GM21528 (cell line): ENCODE measurements at regions not wholly inside any gene's neighbourhood (a gene's known extent, or its start where the extent isn't known, plus 50 kb on each side); places are given as distances from the start of the nearest gene placed in this dataset.
A peak's percentile ranks its signal among the peaks of the same experiment; 100 is the strongest.
"Not testable (repeated sequence)": the region's sequence is repeated elsewhere in the genome, so short reads cannot be mapped to it uniquely, and the experiment has no call there.

Experiments
- ATAC-seq: cut with Tn5 transposase; IDR thresholded peaks from one replicate; pipeline ENCODE4 v1.9.1; 2021; ENCODE audit warnings: mild to moderate bottlenecking, moderate library complexity; ENCODE audit not compliant: unreplicated experiment, low FRiP score

DNA sequence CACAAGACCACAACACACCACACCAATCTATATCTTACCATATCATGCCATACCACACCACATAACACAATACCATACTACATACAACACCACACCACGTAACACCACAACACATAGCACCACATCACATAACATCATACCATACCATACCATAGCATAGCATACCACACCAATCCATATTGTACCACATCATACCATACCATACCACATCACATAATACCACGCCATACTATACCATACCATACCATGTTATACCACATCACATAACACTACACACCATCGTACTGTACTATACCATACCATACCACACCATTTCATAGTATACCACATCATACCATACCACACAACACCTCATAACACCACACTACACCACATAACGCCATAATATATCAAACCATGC, 335.2 kb upstream of the VWC2 start:
- no peak for ATAC-seq

DNA sequence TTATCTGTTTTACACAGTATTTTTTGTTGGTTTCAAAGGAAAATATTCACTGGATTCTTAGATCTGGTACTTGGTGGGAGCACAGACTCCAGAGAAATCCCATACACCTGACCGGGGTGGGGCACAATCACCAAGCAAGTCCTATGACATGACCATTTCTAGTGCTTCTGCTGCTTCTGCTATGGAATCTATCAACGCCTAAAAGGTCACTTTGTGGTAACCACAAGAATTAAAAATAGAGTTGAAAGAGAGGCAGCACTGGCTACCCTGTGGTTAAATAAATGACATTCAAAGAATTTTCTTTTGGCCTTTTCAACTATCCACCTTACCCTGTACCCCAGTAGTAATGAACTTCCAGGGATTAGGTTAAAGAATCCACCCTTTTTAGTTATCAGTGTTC, 329.9 kb upstream of the VWC2 start:
- no peak for ATAC-seq

DNA sequence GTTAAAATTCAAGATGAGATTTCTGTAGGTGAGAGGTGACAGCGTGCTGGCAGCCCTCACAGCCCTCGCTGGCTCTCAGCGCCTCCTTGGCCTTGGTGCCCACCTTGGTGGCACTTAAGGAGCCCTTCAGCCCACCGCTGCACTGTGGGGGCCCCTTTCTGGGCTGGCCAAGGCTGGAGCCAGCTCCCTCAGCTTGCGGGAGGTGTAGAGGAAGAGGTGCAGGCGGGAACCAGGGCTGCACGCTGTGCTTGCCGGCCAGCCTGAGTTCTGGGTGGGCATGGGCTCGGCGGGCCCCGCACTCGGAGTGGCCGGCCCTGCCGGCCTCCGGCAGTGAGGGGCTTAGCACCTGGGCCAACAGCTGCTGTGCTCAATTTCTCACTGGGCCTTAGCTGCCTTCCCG, 320.0 kb upstream of the VWC2 start:
- no peak for ATAC-seq

DNA sequence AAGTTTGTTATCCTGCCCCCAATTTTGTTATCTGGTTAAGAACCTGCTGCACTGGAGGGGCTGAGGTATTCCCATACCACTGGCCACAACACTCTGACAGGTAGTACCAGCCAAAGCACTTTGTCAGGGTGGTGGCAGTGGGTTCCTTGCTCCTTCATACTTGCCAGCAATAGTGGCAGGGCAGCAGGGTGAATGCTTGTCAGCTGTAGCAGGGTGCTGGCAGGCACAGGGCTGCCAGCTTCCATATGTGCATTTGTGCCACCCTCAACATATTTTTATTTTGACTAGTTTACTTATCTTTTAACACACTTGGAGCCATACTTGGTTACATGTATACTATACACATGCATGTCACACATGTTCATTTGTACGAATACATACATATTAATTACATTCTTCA, 294.0 kb upstream of the VWC2 start:
- ATAC-seq = no peak

DNA sequence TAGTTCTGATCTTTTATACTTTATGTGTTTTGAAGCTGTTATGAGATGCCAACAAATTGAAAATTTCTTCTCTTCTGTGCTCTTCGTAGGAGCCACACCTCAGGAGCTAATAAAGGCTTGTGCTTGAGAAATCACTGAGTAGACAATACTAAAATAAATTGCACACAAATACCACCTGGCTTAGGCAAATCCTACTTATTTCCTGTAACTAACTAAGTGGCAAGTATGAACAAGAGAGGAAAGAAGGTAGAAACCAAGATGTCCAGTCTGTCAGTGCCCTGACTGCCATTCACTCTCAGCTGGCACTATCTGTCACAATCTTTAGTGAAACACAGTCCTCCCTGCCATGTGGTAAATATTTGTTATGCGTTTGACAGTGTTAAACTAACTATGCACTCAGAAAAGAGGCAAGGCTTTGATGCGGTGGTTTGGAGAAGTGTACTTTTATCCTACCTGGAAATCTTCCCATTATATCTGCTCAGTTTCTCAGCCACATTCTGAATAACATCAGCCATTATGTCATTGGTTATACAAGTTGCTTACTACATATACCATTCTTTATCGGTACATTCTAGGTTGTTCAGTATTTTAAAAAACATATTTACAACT, 293.4 kb upstream of the VWC2 start:
- ATAC-seq = no peak

DNA sequence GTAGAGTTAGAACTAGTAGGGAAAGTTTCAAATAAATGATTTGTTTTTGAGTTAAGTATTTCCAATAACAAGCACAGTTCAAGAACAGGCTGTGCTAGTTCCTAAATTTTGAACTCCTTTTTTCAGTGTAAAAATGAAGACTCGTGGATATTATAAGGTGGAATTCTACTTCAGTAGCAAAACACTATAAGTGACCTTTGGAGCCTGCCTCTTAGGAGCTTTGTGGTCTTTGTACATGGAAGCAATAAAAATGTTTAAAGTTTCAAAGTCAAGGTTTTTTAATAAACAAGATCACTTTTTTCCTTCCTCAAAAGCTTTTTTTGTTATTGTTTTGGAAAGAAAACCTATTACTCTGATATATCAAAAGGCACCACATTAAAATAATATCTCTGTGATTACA, 292.4 kb upstream of the VWC2 start:
- no peak for ATAC-seq

DNA sequence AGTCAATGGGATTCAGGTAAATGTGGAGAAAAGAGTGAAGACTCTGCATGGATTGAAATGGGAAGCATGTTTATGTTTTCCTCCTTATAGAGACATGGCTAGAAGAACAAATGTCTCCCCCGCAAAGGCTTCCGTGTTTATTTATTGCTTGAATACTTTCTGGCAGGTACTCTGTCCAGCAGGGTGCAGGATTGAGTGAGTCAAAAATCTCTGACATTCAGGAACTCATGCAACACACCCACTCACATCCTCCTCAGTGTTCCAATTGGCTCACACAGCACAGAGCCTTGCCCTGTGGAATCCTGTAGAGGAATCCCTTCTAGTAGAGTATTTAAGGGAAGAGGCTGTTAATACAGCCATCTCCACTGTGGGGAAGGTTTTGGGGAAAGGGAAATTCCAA, 290.3 kb upstream of the VWC2 start:
- ATAC-seq = no peak

DNA sequence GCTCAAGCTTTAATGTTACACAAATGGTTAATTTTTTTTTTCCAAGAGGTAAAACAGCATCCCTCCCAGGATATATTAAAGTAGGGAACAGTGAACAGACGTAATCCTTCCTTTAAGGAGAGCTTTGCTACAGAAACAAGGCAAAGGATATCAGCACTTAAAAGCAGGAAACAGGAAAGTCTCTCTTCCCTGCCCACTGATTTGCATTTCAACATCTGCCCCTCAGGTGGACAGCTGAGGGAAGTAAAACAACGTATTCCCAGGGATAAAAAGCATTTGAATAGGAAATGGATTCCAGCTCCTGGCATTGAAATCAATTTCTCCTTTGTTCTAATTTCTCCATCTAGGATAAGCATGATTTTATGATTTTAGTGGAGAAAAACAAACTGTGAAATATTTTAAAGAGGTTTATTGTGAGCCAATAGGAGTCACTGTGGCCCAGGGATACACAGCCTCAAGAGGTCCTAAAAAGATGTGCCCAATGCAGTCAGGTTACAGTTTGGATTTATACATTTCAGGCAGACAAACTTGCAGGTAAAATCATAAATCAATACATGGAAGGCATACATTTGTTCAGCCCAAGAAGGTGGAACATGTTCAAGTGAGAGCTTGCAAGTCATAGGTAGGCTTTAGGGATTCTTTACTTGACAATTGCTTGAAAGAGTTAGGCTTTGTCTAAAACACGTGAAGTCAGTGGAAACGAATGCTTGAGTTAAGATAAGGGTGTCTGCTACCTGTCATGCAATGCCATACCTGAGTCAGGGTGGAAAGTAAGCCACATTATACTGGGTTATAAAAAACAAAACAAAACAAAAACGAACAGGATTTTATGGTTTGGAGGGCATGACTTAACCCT, 286.2 kb upstream of the VWC2 start:
- no peak for ATAC-seq

DNA sequence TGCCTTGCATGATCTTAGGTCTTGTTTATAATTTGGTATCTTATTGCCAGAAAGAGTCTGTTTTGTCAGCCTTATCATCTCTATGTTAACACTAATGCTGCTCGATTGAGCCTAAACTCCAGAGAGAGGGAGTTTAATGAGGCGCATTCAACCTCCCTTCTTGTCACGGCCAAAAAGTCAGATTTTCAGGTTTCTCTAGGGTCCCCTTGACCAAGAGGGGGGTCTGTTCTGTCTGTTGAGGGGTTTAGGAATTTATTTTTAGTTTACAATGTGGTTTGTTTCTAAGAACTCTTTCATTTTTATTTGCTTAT, 285.7 kb upstream of the VWC2 start:
- ATAC-seq = no peak

DNA sequence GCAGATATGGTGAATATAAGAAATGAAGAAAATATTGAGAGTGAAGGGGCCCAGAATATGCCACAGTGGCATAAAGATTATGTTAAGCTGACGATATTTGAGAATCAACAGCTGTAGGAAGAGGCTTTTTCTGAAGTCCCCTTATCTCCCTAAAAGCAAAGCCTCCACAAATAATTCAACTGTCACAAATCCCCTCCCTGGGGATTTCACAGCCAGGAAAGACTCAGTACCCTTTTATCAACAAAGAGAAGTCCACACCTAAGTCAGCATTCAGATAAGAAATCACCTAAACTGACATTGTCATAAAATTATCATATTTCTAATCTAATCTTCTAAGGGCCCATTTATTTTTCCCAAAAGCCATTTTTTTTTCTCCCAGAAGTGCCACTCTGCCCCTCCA, 284.9 kb upstream of the VWC2 start:
- no peak for ATAC-seq

DNA sequence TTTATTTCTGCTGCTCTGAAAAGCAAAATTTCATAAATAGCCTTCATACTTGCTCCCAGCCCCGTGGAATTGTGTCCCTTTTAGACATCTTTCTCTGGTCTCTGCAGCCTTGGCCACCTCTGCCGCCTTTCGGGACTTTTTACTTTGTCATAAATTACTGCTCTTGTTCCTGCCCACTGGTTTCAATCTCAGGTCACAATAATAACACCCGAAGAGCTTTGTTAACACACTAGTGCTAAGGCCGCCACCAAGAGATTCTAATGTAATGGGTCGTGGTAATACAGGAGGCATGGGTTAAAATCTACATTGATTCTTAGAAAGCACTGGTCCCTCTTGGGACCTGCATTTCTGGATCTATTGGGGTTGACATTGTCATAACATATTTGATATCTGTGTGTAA, 276.0 kb upstream of the VWC2 start:
- no peak for ATAC-seq

DNA sequence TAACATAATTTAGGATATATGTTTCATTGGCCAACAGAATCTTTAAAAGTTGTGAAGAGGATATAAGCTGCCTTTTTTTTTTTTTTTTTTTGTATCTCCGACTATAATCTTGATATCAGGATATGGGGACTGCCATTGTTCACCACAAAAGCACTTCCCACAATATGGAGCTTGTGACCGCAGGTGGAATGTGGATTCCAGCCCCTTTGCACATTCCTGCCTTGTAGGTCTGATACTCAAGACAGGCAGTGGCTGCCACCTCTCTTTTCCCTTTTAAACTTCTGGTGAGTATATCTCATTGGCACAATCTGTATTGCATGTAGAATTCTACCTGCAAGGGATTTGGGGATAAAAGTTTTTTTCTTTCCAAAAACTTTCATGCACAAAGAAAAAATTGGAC, 272.7 kb upstream of the VWC2 start:
- ATAC-seq = no peak

DNA sequence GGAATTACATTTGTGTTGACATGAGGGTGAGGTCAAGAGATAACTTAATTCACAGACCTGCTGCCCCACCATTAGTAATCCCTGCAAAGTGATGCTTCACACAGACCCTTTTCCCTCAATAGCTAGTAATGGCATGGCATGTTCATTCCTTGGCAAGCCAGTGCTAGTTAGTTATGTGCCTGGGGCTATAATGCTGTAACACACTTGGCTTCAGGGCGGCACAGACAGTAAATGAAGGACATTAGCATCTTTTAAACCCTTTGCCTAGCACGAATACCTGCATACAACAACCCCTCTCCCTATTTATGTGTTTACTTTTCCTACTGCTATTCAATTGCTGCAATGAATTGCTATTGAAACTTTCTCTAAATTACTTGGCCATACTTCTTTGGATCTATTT, 266.2 kb upstream of the VWC2 start:
- ATAC-seq = not testable (repeated sequence)

DNA sequence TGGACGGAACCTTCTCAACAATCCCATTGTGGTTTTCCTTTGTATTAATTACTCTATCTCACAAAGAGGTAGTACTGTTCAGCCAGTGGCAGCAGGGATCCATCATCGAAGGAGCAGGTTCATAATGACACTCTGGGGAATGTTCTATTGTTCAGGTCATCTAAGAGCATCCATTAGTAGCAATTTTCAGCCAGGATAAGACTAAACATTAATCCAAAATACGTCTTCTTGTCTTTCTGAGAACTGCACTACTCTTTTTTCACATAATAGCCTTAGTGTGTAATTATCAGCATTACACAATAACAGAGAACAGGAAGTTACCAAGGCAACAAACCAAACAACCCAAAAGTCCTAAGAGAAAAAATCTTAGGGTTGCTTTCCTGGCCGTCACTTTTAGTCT, 259.5 kb upstream of the VWC2 start:
- no peak for ATAC-seq

DNA sequence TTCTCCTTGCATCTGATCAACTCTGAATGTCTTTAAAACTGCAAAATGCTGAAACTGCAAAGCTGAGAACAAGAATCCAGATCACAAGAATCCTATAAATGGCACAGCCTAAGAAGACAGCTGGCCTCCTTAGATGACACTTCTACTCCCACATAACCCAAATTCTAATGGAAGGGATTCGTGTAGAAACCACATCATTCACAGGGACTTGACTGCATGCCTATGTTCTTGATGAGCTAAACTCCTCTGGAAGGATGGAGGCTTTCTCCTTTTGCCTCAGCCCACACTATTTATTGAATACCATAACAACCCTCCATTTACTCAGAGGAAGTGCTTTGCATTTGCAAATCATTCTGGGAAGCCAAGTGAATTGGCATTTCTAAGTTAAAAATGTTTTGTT, 252.5 kb upstream of the VWC2 start:
- ATAC-seq = no peak

DNA sequence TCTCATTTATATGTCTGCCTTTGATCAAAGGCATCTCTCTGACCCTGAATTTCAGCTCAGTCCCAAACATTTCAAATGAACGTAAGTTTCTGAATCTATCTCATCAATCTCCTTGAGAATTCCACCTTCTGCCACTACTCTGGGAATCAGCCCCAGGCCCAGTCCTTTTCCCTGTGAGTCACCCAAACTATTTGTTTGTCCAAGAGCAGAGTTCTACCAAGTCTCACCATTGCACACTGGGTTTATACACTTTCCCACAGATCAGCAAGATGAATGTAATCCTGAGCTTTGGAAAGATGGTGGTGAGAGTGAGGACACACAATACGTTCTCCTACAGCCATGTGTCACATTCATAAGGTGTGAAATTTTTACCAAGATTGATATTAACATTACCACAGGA, 251.3 kb upstream of the VWC2 start:
- ATAC-seq = no peak

DNA sequence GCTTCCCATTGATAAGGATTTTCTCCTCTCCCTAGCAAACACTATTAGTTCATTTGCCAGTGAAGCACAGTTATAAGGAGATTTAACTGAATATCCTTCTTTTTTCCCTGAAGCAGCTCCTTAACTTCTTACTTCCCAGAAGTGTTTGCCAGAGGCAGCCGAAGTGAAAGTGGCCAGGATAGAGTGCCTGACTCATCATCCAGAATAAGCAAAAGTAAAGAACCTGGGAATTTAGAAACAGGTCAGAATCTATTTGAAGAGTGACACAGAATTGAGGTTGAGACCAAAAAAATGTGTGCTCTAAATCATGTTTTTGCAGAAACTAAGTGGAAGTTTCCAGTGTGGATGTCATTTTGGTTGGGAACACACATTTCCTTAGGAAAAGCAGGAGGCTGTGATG, 249.6 kb upstream of the VWC2 start:
- ATAC-seq = no peak

DNA sequence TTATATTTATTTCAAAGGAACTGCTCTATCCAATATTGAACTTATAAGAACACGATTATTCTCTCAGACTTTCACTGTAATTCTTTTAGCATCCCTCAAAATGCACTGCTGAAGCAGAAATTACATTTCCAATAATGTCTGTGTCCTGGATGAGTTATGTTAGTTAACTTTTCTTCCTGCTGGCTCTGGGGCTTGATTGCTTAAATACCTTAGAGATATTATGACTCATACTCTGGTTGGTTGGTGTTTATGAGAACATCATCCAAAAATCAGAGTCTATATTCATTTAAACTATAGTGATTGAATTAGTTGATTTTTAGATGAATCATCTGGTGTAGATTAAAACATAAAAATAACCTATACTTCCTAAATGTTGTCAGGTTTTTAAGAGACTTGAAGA, 246.3 kb upstream of the VWC2 start:
- ATAC-seq = no peak

DNA sequence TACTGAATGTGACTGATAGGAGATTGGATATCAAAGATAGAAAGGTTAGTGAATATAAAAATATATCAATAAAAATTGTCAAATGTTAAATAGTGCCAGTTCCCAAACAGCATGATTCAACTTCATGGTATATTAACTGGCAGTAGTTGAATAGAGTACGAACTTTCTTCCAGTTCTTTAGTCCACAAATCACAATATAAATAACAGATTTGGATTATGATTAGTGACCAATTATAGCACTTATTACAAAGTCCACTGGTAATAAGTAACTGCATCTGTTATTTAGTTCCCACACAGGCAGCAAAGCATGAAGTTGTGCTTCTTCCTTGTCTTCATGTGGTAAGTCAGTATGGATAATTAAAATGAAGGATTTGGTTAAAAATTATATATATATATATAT, 243.0 kb upstream of the VWC2 start:
- no peak for ATAC-seq

DNA sequence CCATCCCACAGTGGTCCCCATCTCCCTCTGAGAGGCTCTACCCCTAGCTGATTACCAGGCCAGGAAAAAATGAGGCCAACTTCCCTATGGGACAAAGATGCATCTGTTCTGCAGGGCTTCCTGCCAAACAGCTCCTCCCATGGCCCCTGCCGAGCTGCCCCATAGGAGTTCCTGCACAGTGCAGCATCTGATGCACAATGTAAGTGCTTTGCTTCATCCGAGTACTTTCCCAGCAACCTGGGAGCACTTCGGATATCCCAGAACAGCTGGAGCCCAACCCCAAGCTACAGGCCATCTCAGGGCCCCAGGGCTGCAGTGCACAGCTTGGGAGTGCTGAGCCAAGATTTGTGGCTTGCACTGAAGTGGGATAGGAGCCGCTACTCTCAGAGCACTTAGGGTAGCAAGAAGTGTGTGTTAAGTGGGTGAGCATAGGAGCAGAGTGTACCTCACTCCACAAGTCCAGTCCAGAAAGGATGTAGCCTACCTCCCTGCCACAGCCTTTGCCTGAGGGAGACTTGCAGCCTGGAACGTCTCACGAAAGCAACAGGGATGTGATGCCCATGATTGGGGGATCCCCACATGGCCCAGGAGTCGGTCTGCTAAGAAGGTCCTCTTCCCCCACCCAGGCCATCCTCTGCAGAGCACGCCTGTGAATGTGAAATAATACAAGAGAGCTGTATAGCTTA, 209.6 kb upstream of the VWC2 start:
- ATAC-seq = peak; percentile 23

DNA sequence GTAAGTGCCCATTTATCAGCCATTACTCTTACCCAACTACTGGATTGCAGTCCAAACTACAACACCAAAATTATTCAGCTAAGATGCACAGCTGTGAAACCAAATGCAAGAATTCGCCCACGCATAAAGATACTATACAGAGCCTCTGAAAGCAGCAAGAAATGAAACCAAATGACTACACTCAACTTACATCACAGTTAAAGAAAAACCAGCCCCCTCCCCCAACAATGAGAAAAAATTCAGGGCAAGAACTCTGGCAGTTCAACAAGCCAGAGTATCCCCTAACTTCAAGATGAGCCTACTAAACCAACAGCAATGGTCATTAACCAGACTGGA, 209.1 kb upstream of the VWC2 start:
- peak; percentile 90 for ATAC-seq

DNA sequence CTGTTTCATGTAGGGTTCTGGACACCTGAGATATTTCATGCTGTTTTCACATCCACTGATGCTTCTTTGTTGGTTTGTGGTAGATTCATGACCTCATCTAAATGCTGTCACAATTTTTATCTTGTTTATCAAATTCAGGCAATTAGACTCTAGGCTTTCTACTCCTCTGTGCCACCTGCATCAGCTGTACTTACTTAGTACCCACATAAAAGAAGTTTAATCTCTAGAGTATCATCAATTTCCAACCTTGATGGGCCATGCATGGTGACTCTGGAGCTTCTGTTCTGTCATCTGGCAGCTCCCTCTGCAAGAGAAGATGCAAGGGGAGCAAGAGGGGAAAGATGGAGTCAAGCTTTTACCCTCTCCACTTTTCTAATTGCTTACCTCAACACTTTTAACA, 195.9 kb upstream of the VWC2 start:
- ATAC-seq = no peak
